CD4-positive, alpha-beta T cell treated with Interleukin-15 for 4 hours (primary cell): ENCODE measurements at regions not wholly inside any gene's neighbourhood (a gene's known extent, or its start where the extent isn't known, plus 50 kb on each side); places are given as distances from the start of the nearest gene placed in this dataset.

Source experiments
- DNase-seq: peaks from one replicate; pipeline ENCODE4 v3.0.0-alpha.2; 2020; ENCODE audit warnings: low spot score

DNA sequence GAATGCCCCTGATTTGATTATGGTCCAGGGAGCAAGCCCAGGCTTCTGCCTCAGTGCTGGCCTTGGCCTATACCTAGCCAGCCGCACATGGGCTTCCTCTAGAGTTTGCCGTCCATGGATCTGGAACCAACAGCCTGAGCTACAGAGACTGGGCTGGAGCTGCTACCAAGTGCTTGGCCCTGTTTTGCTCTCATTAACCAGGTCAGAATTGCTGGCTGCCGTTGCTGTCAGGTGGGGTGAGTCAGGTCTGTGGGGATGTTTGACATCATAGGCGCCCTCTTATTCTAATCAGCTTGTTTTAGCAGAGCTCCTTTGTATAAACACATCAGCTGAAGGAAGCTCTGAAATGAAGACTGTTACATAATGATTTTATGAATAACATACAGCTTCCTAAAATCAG lies 83.1 kb upstream of the PHACTR2 start:
- DNase-seq: peak; percentile 17

DNA sequence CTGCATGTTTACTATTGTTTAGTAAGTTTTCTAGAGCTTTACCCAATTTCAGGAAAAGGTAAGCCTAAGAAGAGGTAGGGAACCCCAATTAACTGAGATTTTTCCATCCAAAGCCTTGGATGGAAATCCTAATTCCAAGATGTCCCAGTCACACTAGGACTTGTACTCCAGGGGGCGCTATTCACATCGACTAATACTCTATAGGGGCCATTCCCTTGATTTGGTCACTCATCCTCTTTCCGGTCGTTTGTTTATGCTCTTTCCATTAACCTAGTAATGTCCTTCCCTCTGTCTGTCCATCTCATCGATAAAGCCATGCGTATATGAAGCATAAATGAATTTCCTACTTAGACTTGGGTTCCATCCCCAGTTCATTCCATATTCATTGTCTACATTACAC lies 80.8 kb upstream of the FUCA2 start:
- DNase-seq: no peak

DNA sequence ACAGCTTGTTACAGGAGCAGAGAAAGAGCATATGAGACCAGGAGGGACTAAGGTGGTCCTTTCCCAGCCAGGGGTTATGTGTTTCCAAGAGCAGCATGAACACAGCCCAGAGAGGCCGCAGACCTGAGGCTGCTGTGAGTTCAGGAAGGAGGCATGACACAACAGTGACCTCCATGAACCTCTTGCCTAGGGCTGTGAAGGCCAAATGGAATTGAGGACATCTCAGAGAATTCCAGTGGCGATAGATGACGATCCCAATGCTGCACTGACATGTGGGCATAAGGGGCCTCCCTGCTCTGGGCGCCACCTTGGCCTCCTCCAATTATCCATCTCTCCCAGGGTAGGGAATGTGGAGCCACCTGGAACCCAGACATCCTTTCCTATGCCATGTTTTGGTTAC lies 79.9 kb upstream of the FUCA2 start:
- DNase-seq: no peak

DNA sequence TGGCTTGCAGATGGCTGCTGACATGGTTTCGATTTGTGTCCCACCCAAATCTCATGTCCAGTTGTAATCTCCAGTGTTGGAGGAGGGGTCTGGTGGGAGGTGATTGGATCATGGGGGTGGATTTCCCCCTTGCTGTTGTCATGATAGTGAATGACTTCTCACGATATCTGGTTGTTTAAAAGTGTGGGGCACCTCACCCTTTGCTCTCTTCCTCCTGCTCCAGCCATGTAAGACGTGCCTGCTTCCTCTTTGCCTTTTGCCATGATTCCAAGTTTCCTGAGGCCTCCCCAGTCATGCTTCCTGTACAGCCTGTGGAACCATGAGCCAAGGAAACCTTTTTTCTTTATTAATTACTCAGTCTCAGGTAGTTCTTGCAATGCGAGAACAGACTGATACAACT lies 77.6 kb upstream of the FUCA2 start:
- no peak for DNase-seq

DNA sequence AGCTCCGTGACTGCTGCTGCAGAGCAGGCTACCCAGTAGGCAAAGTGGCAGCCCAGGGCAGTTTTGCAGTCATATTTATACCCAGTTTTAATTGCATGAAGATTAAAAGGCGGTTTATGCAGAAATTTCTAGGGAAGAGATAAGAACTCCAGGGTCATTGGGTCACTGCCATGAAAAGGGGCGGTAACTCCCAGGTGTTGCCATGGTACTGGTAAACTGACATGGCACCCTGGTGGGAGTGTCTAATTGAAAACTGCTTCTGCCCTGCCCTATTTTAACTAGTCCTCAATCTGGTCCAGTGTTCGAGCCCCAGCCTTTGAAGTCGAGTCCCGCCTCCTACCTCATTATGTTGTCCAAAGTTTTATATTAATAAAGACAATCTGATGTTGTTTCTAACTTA lies 75.0 kb upstream of the FUCA2 start:
- no peak for DNase-seq

DNA sequence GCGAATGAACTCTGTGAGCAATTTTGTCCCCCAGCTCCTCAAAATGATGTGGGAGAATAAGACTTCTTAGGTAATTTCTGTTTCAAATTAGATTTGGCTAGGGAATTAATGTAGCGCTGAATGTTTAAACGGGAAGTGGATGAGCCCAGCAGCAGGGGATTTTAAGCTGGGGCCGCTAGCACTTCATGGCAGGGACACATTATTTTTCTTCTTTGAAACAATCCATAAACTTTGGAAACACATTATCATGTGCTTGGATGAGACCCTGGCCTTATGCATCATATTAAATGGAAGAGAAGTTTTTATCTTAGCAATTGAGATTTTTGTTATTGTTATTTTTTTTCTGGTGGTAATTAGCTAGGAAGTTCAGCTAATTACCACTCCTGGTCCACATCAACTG lies 74.2 kb upstream of the FUCA2 start:
- DNase-seq: no peak

DNA sequence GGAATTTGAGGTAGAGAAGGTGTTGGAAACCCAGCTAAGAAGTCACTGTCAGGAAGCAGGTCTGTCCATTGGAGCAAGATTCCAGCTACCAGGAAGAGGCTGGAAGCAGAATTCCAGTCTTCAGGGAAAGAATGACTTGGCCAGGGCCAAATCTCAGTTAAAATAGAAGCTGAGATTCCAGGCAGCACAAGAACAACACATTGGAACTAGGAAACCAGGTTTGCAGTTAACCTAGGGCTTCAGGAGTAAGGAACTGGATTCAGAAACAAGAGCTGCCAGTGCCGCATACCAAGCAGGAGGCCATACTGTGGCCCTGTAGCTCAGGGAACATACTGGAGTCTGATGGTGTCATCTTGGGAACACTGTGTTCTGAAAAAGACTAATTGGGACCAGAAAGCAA lies 73.7 kb upstream of the FUCA2 start:
- no peak for DNase-seq

DNA sequence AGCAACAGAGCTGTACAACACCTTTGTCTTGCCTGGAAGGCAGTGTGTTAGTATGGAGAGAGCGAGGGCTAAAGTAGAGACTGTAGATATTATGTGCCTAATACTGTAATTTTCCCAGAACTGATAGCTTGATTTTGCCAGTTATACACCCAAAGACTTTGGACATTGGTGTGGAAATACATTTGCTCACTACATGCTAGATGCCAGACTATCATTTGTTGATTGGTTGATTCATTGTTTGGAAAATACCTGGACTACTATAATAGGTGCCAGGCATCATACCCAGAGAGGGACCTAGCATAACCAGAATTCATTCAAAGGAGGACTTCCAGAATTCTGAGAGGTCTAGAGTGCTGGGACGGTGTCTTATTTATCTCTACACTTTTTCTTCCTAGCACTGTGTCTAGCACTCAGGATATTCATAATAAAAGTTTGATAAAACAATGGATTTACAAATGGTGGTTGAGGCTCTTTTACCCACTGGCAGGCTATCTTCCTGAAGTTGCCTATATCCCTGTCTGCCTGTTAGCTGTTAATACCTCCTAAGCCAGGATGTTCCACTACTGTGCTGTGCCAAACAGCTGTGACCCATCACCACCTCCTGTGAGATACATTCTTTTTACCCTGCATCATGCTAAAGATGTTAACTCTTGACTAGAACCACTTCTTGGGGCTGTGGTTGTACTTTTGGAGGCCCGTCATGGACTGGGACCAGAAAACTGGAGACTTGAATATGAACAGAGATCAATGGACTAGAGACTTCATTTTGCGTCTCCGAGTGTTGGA lies 72.2 kb upstream of the FUCA2 start:
- DNase-seq: no peak

DNA sequence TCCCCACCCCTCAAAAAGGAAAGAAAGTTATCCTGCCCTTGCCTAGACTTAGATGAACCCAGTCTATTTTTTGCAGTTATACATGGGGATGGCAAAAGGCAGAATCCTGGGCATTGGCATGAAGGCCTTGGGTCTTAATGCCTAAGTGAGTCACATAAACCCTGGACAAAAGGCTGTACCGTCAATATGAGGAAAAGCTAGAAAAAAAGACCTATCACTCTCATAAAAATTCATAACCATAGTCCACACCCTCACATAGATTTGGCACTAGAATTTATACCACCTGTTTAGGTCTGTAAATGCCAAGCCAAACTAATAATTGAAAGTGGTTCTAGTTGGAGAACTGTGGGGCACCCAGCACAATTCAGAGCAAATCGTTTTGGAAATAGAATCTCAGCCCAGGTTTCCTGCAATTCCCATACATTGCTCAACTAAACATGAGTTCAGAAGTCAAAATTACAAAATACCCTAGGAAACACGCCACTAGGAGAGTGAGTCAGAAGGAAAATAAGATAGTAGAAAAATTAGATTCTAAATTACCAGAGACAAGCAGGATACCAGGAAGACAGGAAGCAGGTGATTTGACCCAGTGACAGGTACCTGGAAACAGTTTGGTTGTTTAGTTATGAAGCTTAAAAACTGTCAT lies 70.4 kb upstream of the FUCA2 start:
- no peak for DNase-seq

DNA sequence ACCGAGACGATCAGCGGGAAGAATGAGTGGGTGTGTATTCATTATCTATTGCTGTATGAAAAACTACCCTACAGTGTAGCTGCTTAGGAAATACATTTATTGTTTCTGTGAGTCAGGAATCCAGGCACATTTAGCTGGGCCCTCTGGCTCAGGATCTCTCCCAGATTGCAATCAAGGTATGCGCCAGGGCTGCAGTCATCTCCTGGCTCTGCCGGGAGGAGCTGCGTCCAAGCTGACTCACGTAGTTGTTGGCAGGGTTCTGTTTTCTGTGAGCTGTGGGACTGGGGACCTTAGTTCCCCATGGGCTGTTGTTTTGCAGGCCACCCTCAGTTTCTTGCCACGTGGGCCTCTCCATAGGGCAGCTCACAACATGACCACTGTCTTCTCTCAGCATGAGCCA lies 68.2 kb upstream of the FUCA2 start:
- no peak for DNase-seq

DNA sequence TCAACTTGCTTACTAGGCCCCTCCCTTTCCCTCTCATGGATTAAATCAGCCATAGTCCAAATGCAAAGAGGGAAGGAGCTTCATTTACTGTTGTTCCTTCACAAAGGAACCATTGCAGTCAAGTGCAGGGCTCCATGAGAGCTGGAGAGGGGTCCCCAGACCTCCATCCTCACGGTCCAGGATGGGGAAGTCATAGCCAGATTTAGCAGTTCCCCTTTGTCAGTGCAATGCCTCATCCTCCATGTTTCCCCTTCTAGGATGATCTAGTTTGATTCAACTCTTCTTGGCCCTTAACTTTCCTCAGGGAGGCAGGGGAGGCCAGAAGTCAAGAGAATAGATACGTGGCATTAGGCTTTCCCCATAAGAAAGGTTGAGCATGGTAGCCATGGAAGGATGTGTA lies 66.5 kb upstream of the FUCA2 start:
- no peak for DNase-seq

DNA sequence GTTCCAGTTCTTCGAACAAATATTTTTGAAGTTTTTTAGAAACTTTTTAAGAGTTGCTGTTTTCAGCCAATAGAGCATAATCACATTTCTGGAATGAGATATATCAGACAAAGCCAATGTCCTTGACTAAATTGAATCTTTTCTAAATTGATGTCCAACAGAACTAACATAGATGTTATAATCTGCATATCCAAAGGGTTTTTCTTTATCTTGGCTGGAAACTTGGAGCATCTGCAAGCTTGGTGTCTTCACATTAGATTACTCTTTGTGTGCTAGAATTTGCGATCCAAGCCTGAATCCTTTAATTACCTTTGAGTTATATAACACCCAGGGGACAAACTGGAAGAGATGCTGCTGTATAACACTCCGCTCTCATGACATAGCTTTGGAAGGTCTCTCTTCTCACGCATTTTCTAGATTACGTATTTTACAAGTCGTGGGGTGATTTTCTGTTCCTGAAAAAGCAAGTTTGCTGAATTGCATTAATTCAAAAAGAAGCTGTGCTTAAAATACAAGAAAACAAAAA lies 64.4 kb upstream of the FUCA2 start:
- DNase-seq: no peak

DNA sequence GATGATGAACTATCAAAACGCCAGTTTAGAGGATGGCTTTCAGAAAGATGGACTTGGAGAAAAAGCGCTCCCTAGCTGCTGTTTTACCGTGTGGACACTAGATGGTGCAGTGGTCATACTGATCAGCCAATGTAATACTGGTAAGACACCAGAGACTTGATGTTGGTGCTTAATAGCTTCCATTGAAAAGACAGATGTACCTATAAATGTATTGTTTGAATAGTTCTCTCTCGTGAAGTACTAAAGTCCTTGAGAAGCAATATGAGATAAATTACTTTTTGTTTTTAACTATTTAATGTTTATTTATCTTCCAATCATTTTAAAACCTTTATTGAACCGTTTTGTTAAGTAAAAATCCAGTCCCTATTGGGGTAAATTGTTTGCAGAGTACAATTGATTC lies 63.9 kb upstream of the FUCA2 start:
- DNase-seq: peak; percentile 81

DNA sequence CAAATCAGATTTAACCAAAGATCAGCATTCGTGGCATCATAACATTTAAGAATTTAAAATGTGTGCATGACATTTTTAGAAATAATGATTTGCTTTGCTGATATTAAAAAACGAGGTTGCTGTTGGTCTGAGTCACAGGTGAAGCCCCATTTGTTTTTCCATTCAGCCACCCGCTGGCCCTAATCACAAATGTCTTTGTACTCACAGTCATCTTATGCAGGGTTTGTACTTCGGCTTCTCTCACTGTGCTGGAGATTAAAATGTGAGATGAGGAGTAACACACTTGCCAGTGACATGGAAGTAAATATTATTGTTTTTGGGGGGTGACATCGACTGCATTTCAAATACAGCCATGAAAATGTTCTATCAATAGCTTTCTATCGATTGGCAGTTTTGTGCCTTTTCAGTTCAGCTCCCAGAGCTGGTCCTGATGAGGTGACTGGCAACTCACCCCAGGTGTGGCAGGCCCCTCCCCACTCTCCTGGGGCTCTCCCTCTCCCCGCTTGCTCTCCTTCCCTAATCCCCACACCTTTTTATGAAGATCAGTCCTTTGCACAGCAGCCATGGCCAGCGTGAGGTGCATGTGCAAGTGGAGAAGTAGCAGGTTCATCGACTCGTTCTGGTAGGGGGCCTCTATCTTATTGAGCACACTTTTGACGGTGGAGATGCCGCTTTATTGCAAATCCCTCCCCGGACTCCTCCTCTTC lies 58.8 kb upstream of the FUCA2 start:
- DNase-seq: peak; percentile 17

DNA sequence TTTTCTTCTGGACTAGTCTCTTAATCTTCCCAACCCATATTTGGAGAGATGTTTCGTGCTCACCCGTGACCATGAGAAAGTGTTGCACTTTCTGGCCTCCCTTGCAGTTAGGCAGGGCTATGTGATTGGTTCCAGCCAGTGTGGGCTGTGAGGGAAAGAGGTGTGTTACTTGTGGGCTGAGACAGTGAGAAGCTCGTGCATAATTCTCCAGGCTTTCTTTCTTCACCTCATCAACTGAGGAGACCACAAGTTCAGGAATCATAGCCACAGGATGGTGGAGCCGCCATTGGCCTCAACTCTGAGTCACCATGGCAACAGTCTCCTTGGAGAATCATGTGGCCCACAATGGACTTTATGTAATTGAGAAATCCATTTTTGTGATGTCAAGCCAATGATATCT lies 57.5 kb upstream of the FUCA2 start:
- DNase-seq: no peak

DNA sequence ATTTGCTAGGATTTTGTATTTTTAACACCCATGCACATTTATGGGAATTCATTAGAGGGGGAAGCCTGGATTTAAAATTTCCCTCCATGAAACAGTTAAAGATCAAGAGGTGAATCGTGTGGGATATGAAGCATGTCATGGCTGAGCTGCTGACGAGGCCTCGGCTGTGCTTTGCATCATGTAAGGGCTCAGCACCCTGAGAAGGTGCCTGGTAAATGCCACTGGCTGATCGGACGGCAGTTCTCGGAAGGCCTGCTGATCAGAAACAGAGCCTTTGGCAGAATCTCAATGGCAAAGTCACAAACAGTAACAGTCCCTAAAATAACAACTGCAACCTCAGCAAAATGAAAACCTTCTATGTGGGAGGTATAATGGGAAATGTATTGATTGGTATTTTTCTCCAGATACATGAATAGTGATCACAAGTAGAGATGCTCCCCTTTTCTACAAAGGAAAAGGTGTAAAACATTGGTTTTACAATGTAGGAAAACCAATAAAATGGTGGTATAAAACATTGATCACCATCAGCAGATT lies 53.0 kb upstream of the FUCA2 start:
- DNase-seq: no peak

DNA sequence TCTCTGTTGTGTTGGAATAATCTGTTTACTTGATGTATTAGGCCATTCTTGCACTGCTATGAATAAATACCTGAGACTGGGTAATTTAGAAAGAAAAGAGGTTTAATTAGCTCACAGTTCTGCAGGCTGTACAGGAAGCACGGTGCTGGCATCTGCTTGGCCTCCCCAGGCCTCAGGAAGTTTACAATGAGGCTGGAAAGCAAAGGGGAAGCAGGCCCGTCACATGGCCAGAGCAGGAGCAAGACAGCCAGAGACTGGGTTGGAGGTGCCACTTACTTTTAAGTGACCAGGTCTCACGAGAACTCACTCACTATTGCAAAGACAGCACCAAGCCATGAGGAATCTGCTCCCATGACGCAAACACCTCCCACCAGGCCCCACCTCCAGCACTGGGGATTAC lies 50.6 kb upstream of the FUCA2 start:
- no peak for DNase-seq
